ENCODE measurements at regions not wholly inside any gene's neighbourhood (a gene's known extent, or its start where the extent isn't known, plus 50 kb on each side); places are given as distances from the start of the nearest gene placed in this dataset.

- TF ChIP-seq POLR2A (IDR thresholded peaks at IDR 0.05) = no peak
- TF ChIP-seq, protein P1, sequence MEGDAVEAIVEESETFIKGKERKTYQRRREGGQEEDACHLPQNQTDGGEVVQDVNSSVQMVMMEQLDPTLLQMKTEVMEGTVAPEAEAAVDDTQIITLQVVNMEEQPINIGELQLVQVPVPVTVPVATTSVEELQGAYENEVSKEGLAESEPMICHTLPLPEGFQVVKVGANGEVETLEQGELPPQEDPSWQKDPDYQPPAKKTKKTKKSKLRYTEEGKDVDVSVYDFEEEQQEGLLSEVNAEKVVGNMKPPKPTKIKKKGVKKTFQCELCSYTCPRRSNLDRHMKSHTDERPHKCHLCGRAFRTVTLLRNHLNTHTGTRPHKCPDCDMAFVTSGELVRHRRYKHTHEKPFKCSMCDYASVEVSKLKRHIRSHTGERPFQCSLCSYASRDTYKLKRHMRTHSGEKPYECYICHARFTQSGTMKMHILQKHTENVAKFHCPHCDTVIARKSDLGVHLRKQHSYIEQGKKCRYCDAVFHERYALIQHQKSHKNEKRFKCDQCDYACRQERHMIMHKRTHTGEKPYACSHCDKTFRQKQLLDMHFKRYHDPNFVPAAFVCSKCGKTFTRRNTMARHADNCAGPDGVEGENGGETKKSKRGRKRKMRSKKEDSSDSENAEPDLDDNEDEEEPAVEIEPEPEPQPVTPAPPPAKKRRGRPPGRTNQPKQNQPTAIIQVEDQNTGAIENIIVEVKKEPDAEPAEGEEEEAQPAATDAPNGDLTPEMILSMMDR (IDR thresholded peaks at IDR 0.05) = no peak
Observed at GRCh38 chr5:126007841-126008240, 415.4 kb upstream of the GRAMD2B start.

Measured in lower leg skin (tissue), 3 donors.